HG02870 (cell line): ENCODE measurements at regions not wholly inside any gene's neighbourhood (a gene's known extent, or its start where the extent isn't known, plus 50 kb on each side); places are given as distances from the start of the nearest gene placed in this dataset.

Experiments
- ATAC-seq: cut with Tn5 transposase; IDR thresholded peaks from one replicate; pipeline ENCODE4 v1.9.1; 2021; ENCODE audit warnings: mild to moderate bottlenecking, moderate library complexity; ENCODE audit not compliant: unreplicated experiment

DNA sequence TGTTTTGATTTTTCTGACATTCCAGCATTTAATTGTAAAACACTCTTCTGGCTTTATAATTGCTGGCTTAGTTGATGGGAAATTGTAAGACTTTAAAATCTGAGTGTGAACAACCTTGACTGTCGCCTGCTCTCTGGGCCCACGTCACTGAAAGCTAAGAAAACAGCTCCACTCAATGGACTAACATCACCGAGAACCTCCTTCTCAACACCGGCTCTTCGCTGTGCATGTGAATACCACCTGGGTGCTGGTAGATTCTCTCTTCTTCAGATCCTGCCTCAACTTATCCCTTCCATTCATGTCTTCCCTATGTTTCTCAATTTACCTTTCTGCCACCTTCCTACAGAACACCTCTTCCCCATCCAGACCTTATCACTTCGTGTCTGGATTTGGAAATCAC is 523.1 kb upstream of the ID2 start:
- no peak for ATAC-seq

DNA sequence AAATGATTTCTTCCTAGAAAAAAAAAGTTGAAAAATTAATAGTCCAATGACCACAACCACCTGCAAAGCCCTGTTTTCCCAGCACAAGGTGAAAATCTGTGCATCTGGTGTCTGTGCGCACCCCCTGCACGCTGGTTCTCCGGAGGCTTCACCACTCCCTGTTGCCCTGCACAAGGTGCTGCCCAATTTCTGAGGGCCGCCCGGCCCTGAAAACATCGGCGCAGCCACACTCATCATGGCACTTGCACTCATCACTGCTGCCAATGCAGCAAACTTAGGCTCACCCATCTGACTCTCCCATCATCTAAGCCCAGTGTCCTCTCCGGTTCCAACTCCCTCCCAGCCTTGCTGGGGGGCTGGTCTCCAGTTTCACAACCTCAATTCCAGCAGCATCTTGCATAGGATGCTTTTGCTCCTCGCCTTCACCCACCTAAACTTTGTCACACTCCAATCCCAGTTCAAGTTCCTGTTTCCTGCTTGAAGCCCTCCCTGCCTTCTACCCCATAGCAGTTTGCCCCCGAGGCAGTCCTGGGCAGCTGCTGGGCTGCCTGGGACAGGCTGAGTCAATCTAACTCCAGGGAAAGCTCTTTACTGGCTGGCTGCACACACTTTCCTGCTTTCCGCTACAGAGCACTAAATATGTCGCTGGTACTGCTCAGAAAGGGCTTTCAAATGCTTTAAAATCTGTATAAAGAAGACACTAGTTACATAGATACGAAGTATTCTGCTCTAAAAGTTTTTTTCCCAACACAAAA is 522.5 kb upstream of the ID2 start:
- no peak for ATAC-seq

DNA sequence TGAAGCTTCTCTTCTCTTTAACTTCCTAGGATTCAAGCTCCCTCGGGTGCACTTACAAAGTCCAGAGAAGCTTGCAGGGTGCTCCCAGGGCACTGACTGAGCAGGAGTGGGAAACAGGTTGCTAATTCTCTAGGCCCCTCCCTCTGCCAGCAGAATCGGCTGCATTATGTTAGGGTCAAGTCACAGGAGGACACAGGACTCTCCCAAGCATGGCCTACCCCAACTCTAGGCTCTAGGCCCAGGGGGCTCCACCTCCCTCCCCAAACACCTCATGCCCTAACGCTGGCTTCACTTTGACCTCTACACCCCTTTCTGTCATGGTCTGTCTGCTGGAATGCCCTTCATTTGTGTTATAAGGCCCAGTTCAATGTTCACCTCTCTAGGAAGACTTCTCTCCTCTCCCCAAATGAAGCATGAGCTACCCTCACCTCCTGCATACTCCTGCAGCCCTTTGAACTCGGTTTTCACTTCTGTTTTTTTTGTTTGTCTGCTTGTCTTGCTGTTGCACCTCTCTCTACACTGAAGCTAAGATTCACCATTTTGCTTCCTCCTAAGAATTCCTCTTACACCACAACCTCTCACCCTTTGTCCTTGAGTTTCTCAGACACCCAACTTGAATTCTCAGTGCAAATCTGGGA is 521.8 kb upstream of the ID2 start:
- no peak for ATAC-seq

DNA sequence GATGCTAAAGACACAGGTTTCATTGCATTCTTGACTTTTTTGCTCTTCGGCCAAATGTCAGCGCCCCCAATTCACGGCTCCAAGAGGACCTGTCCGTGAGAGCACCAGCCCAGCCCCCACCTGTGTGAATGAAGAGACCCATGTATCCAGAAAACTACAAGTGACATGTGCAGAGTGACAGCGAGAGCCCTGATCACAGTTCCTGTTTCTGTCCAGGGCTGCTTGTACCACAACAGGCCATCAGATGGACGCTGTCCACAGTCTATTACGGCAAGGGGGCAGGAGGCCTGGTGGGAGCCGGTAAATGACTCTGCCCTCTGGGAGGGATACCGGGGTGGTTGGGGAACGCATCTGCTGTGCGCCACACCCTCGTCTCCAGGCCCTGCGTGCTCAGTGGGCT is 520.9 kb upstream of the ID2 start:
- ATAC-seq, result no peak

DNA sequence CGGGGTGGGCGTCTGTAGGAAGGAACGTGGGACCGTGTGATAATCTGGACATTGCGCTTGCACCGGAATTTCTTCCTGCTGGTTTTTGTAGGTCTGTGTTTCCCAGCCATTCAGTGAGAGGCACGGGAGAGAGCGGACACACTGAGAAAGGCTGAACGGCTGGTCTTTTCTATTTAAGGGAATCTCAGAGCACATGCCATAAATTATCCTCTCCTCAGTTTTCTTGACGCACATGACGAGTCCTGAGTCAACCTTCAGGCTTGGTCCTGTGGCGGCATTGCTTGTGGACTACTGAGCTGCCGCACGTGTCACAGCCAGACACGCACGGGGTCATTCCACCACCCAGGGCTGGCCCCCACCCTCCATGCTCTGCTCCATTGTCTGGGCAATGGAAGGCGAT is 519.3 kb upstream of the ID2 start:
- no peak for ATAC-seq

DNA sequence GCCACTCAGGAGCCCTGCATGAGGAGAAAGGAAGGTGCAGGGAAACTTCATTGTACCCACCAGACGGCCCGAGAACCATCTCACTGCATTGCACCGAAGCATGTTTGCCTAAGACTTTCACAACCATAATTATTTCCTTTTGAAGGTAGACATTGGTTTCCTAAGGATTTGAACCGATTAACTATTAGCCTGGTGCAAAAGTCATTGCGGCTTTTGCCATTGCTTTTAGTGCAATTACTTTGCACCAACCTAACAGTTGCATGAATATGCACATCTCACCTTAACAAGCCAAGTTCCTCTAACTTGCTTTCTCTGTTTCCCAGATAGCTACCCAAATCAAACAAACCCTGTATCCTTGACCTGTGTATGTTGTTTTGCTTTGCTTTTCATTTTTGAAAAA is 516.3 kb upstream of the ID2 start:
- no peak for ATAC-seq

DNA sequence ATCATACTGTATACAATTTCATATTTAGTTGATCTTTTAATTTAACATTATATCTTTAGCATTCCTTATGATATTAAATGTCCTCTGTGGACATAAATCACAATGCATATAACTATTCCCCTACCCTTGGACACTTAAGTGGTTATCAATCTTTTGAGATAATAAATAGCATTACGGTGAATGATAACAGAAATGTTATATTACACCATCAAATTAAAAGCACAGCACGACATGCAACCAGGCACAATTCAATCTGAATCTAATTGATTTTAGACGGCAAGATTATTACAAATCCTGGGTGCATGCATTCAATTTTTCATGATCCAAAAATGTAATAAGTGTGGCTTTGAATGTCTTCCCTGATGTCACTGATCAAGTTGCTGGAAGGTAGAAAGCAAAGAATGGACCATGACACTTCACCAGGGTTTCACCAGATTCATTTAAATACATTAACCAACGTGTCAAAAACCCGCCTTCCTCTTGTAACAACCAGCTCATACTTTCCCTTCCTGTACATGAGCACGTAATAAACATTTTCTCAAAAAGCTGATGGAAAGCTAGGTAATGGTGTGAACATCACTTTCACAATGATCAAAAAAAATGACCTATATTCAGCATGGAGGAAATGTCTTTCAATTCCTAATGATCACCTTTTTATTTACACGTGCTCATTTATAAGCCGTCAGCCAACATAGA is 513.7 kb upstream of the ID2 start:
- ATAC-seq, result no peak

DNA sequence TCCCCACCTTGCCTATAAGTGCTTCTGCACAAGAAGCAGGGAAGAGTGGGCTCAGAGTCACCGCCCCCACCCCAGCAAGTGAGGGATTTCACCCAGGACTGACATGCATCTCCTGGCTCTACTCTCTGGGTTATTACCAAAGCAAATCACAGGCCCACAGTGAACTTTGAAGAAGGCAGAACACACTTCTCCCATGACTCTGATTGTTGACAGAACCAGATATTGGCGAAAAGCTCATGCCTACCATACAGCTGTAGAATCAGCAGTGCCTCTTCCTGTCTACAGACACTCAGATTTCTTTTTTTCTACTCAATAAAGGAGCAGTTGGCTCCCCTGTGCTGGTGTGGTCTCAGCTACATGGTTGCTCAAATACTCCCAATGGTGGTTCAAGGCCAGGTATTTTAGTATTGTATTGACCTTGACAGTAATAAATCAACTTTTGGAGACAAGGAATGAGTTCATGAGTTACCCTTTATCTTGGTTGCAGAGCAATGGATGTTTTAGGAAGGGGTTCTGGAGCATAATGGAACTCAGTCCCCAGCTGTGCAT is 512.9 kb upstream of the ID2 start:
- ATAC-seq, result no peak

DNA sequence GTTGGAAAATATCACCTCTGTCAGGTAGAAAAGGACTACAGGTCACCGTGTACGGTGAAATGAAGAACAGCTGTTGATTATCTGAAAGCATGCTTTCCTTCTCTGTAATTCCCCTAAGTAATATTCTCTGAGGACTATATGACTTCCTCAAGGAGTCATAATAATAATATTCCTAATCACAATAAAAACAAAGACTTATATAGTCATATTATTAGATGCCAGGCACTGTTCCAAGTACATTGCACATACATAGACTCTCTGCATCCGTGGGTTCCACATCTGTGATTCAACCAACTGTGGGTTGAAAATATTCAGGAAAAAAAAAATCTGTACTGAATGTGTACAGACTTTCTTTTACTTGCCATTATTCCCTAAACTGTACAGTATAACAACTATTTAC is 512.4 kb upstream of the ID2 start:
- no peak for ATAC-seq

DNA sequence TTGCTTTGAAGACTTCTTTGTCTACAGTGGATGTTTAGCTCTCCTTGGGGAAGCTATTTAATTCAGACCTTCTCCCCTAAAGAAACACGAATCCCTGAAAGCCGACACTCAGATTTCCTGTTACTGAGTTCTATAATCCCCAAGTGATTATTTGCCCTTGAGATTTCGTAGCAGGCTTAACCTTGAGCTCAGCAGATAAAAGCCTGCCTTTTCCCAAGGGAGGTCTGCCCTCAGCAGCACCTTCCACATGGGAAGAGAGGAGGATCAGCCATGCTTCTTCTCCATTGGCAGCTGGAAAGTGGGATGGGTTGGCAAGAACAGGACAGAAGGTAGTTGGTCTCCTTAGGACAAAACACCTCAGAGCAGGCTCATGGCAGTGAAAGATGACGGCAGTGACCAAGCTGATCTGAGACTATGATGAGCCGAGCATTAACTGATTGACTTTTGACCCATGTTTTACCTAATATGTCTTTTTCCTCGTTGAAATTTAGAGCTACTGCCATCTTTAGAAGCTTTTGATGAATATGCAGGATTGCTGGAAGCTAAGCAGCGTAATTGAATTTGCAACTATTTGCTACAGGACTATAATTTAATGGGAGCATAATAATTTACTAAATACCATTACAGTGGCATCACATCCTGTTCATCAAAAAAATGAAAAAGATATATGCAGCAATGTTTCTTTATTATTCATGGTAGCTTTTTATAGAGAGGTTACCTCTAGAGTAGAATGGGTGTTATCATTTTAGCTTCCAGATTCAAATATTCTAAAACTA is 511.1 kb upstream of the ID2 start:
- ATAC-seq, result no peak

DNA sequence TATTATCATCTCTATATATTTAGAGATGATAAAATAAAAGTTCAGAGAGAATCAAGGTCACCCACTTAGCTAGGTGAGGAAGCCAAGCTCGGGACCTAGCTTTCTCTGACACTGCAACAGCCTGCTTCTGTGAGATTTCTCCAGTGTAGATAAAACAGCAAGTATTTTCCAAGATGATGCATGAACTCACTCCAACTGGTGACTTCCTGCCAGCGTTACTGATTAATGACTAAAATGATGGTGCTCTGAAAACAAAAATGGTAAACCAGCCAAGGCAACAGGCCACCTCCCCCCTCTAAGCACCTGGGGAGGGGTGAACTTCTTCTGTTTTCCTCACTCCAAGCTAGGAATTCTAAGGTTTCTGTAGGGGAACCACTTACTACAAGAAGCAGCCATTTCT is 510.2 kb upstream of the ID2 start:
- ATAC-seq, result no peak

DNA sequence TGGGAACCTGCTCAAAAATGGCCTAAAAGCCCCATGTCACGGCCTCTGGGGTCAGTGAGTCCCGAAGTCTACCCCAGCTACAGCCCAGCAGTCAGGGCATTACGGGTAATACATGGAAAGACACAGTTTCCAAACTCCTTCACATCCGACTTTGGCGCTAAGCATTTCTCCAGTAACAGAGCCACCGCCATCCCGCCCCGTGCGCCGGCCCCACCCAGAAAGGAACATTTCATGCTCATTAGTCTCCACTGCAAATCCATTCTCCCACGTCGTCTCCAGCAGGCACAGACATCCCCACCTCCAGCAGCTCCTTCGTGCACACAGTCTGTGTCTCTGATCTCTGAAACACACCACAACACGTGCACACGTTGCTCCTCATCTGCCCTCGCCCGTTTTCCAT is 509.2 kb upstream of the ID2 start:
- ATAC-seq, result no peak

DNA sequence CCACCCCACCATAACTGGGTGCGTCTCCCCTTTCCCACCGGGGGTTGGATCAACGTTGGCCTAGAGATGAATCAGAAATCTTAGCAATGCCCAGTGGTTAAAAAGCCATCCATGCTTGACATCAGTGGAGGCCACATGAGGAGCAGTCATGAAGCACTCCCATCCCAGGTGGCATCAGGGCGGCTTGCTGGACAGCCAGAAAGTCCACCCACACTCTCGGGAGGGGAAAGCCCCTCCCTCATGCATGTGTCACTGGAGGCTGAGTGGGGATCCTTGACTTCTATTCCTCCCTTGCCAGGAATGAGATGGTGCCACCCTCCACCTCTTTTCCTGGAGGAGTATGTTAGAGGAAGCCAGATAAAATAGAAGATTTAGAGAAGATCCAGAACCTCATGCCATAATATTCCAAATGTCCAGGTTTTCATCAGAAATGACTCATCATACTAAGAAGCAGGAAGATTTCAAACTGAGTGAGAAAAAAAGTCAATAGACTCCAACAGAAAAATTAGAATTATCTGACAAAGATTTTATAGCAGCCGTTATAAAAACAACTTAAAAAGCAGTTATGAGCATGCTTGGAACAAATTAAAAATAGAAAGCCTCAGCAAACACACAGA is 507.1 kb upstream of the ID2 start:
- no peak for ATAC-seq

DNA sequence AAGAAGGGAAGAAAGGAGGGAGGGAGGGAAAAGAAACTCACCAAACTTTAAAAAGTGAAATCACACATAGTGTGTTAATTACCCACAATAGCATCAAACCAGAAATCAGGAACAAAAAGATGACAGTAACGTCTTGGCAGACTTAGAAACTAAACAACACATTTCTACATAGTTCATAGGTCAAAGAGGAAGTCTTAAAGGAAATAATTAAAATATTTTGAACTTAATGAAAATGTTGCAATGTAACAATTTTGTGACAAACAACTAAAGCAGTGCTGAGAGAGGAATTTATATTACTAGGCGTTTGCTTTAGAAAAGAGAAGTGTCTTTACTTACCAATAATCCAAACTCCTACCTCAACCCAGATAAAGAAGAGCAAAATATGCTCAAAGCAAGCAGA is 505.0 kb upstream of the ID2 start:
- no peak for ATAC-seq

DNA sequence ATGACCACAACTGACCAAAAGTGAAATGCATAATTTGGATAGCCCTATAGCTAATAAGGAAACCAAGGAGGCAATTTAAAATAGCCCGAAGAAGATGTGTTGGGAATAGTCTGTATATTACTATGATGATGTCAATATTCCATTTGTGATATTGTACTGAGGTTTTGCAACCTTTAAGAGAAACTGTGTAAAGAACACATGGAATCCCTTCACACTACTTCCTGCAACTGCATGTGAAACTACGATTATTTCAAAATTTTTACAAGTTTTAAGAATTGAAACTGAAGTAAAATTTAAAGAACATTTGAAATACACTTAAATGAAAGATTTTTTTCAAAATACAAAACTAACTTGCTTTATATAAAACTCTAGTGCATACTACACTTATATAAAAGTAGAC is 504.3 kb upstream of the ID2 start:
- ATAC-seq, result no peak

DNA sequence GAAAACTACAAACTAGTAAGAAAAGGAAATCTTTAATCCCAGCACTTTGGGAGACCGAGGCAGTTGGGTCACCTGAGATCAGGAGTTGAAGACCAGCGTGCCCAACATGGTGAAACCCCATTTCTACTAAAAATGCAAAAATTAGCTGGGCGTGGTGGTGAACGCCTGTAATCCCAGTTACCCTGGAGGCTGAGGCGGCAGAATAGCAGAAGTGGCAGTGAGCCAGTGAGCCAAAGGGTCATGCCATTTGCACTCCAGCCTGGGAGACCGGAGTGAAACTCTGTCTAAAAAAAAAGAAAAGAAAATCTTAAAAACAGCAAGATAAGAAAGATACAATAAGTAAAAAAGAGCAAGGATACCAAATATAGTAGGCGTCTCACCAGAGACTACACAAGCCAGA is 502.9 kb upstream of the ID2 start:
- ATAC-seq, result no peak

DNA sequence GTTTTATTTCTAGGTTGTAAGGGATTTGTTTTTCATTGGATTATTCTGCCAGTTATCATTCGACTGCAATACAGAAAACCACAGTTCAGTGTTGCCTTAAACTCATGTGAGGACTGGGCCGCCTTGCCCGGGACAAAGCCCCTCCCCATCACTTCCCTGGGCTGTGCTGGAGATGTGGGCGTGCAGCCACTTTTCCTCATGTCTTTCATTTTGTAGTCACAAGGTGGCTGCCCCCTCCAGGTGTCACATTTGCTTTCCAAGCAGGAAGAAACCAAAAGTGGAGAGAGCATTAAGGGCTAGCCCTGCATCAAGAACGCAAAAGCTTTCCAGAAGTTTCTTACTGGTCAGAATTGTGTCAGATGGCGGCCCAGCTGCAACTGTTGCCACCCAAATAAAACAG is 492.5 kb upstream of the ID2 start:
- ATAC-seq, result no peak

DNA sequence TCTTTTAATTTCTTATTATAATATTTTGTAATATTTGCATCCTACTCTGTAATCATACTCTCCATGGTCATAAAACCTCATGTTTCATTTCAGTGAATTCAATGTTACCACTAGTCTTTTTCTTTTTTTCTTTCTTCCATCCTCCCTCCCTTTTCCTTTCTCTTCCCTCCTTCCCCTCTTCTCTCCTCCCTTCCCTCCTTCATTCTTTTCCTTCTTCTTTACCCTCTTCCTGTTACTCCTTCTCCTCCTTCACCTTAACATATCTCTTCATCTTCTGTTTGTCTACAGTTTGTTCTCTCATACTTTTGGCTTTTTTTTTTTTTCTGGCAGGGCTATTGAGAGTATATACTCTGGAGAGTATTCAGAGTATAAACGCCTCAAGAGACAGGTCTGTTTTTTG is 491.6 kb upstream of the ID2 start:
- no peak for ATAC-seq

DNA sequence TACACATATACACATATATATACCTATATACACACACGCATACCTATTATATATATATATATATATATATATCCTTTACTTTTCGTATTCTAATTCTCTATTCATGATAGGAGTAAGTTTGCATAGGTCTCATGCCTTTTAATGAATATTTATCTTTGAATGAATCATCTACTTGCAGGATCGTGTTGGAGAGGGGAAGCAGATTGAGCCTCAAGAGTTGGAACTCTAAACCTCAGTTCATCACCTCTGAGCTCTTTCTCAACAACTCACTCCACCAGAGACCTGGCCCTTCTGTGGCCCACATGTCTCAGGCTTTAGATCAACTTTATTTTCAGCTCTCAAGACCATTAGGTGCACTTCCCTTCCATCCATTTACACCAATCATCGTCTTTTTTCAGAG is 490.4 kb upstream of the ID2 start:
- ATAC-seq, result no peak

DNA sequence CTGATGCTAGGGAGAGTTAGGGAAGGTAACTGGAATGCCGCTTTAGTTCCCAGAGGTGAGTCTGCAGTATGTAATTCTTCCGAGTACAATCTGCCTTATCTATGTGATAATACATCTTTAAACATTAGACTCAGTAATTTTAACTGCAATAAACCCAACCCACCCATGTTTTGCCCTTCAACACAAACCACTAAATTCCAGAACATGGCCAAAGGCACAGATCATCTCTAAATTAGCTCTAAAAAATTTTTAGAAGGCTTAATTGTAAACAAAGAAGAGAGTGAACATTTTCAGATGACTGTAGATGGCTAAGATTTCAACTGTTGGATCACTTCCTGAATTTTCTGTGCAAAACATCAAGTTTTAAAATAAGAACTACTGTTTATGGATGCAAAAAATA is 488.7 kb upstream of the ID2 start:
- no peak for ATAC-seq
